NCI-H226 (cell line): ENCODE measurements at regions not wholly inside any gene's neighbourhood (a gene's known extent, or its start where the extent isn't known, plus 50 kb on each side); places are given as distances from the start of the nearest gene placed in this dataset.
"Not testable (repeated sequence)": the region's sequence is repeated elsewhere in the genome, so short reads cannot be mapped to it uniquely, and the experiment has no call there.

Source experiments
- DNase-seq: peaks from one replicate; pipeline ENCODE4 v3.0.0-alpha.2; 2015

DNA sequence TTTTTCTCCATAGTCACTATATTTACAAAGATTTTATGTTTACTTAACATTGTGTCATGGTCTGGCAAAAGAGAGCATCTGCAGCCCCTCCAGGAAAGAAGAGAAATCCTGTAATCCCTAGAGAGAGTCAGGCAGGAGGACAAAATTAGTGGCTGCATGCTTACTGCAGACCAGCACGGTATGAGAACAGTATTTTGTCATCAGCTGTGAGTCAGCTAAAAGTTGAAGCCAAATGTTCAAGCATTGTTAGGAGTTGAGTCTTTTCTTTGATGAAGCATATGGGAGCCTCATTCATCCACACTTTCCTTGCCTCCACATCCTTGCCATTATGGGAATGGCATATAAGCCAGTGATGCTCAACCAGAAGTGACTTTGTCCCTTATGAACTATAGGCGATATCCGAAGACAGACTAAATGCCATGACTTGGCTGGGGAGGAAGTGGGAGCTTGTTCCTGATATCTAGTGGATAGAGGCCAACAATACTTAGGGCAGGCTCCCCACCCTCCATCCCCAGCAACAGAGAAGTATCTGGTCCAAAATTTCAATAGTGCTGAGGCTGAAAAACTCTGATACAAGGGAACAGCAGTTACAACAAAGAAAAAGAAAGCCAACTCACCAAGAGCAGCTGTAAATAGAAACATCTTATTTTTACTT, 112.0 kb upstream of the OR5AK2 start:
- DNase-seq: peak; percentile 41

DNA sequence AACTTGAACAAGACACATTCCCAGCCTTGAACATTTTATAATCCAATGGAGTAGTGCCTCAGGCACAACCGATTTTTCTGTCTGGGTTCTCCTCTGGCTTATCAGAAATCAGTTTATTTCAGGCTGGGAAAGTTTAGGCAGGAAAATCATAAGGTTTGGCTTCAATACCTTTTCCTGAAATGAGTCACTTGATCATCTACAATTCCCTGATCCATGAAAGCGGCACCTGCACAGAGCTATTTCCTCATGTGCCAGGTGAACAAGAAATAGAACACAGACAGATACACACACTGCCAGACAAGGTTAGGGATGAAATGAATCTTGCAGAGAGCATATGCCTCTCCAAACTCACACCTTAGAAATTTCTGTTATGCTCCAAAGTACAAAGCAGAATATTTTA, 106.7 kb upstream of the OR9G4 start:
- no peak for DNase-seq

DNA sequence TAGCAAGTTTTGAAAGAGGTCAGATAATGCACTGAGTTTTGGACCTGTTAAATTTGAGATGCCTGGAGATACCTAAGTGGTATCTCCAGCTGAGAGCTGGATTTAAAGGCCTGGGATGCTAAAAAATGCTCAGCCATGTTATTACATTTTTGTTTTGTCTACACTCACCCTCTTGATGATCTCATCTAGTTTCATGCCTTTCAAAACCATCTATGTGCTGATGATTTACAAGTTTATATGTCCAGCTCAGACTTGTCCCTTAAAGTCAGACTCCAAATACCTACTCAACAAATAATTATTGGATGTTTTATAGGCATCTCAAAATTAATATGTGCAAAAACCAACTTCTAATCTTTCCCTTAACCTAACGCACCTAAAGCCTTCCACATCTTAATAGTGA, 103.6 kb upstream of the OR9G4 start:
- no peak for DNase-seq

DNA sequence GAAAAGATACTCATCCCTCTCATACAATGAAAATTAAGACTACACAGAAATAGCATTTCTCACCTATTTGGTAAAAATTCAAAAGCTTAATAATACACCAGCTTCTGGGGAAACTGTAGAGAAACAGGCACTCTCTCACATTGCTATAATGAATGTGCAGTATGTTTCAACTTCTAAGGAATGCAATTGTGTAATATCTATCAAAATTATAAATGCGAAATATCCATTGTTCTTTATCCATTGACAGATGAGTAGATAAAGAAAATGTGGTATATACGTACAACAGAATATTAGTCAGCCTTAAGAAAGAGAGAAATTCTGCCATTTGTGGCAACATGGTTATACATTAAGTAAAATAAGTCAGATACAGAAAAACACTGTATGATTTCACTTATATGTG, 101.4 kb upstream of the OR9G4 start:
- DNase-seq: no peak

DNA sequence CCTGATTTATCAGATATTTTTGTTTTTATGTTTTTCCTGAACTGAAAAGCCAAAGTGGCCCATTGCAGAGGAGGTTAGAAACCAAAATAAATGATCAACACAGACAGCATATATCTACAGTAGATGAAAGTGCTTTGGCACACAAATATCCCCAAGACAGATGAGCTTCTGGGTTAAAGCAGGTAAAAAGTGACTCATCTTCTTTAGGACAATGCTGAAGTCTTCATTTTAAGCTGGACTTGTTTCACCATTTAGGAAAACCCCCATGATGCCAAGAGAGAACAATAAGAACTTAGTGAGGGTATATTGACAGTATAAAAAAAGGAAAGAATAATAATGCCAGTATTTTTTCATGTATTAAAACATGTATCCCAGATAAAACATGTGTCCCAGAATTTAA, 100.8 kb upstream of the OR9G4 start:
- DNase-seq: no peak

DNA sequence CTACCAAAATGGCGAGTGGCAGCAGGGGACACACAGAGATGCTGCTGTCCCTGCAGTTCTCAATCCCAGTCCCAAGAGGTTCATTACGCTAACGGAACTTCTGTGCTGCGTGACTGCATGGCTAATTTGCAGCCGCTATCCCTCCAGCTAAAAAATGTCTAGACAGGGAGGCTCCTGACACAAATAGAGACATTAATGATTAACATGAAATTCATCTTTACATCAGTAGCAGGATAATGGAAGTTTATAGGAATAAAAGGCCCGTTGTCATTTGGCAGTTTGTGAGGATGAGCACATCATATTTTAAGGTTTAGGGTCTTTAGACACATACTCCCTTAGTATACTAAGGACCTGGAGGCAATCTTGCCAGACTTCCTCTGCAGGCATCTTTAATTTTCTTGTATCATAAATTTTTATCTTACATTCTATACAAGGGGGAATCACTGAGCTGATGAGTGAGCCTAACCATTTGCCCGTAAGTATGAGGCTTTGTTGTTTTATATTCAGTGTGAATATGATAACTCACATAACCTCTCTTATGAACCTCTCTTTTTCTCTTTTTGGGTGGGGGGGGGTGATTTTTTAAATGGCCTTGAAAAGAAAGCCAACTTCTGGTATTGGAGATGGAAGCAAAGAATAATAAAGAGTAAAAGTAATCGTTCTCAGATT, 99.8 kb upstream of the OR9G4 start:
- DNase-seq: no peak

DNA sequence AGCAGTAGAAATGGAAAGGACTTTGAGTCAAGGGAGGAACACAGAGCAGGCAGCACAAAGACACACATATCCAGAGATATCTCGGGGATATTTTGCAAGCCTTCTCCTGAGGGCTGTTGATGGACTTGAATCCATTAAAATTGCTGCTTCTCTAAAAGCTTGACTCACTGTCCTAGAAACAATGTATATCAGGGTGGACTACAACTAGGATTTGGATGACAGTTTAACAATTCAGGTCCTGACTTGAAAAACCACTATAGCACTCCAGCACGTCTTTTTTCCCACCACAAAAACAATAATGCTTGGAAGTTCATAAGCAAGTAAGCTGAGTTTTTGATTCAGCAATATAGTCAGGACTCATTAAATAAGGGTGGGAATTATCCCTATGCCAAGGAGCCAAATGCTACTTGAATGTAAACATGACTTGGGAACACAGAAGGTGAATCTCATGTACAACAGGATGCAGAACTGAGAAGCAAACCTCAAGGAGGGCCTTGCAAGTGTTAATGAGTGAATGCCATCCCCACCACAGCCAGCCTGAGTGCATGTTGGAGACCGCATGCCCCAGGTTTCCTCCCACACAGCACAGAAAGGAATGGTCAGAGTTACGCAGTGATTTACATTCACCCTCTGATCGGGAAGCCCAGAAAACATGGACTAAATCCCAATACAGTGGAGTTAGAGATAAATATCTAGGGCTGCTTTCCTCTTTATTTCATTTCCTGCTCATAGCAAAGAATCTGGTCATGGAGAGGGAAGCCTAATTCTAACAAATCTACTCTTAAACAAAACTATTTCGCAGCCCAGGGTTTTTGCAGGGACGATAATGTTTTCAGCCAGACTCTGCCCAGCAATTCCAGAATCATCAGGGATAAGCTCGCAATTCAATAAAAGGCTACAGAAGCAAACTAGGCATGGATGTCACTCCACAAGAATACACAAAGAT, 98.4 kb upstream of the OR9G4 start:
- peak; percentile 29 for DNase-seq

DNA sequence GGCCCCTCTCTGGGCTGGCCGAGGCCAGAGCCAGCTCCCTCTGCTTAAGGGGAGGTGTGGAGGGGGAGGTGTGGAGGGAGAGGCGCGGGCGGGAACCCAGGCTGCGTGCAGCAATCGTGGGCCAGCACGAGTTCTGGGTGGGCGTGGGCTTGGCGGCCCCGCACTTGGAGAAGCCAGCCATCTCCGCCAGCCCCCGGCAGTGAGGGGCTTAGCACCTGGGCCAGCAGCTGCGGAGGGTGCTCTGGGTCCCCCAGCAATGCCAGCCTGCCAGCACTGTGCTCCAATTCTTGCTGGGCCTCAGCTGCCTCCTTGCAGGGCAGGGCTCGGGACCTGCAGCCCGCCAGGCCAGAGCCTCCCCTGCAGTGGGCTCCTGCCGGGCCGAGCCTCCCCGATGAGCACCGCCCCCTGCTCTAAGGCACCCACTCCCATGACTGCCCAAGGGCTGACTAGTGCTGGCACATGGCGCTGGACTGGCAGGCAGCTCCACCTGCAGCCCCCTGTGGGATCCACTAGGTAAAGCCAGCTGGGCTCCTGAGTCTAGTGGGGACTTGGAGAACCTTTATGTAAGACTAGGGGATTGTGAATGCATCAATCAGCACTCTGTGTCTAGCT, 96.7 kb upstream of the OR9G4 start:
- DNase-seq: no peak

DNA sequence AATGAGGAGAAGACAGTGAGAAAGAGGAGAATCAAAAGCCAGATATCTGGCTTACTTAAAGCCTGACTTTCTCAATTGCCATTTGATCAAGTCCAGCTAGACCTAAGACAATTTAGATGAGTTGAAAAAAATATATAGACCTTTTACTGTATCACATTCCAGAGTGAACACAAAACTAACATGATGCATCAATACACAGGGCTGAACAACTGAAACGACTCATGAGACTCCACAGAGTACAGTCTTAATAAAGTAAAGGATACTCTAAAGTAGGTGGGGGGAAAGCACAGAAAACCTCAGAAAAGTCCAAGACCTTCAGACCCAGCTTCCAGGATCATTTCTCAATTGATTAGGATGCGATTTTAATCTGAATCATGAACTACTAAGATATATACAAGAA, 95.3 kb upstream of the OR9G4 start:
- DNase-seq: no peak

DNA sequence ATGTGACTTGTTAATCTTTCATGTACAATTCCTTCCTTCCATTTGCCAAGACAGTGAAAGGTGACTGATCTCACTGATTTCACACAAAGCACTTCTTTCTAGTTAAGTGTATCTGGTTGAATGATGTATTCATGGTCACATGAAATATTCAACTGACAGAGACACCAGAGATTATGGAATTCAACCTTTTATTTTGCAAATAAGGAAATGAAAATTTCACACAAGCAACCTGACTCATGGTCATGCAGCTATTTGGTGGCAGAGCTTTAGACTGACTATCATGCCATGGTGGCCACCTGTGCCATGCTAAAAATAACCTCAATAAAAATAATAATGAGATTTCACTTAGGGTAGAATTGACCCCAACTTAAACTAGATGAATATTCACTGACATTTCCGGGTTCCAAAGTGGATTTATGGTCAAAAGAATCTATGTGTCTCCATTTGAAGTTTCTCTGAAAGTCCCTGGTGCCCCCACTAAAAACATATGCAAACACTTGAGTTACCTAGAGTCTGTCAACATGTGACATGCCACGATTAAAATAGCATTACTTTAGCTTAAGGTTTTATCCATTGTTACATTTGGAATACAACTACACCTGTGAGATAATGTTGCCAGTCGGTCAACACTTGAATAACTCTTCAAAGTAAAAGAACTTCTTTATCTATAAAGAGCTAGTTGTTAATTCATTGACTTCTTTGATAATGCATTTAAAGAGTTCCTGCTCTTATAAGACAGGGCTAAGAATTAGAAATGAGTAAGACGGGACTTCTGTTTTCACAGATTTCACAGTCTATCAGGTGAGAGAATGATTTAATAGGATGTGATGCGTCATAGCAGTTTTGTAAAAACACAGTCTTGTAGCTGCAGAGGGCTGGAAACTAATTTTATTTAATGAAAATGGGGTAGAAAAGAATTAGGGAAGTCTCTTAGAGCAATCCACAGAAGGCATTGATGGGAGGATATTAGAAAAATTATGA, 94.6 kb upstream of the OR9G4 start:
- no peak for DNase-seq

DNA sequence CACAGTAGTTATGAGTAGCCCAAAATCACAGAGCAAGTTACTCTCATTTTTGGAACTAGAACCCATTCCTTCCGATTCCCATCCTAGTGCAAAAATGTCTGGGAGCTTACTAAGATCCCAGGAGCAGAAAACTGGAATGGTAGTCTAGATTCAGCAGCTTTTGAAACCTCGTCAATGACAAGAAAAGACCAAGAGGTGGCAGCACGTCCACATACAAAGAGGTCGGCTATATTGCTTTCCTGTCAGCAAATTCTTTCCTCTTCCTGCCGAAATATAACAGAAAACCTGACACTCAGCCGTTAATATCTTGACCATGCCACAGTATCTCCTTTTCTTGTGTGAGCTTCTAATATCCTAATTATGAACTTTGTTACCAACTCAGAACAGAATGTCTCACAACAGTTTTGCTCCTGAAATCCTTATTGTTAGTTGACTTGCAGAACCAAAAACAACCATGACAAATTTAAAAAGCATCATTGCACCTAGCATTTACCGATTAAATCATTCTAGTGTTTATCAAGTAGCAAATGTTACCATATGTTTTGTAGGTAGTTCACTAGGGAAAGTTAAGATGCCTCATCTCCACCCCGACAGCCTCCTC, 92.8 kb upstream of the OR9G4 start:
- DNase-seq: peak; percentile 45

DNA sequence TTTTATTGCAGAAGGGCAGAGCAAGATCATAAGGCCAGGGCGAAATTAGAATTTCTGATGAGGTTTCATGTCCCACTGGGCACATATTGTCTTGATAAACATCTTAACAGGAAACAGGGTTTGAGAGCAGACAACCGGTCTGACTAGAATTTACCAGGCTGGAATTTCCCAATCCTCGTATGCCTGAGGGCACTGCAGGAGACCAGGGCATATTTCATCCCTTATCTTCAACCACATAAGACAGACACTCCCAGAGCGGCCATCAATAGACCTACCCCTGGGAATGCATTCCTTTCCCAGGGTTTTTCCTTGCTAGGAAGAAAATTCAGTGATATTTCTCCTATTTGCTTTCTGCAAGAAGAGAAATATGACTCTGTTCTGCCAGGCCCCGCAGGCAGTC, 78.9 kb upstream of the OR9G4 start:
- not testable (repeated sequence) for DNase-seq

DNA sequence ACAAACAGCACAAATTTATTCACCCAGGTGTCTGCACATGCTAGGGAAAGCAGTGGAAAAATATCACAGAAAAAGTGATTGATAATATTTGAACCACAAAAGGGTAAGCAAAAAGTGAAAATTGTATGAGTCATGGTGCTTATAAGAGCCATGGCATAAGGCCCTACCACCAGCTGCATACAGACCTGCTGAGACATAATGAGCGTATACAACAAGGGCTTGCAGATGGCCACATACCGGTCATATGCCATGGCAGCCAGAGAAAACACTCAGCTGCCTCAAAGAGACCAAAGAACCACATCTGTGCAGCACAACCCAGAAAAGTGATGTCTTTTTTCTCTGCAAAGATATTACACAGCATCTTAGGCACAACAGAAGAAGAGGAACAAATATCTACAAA, 71.4 kb upstream of the OR9G4 start:
- no peak for DNase-seq

DNA sequence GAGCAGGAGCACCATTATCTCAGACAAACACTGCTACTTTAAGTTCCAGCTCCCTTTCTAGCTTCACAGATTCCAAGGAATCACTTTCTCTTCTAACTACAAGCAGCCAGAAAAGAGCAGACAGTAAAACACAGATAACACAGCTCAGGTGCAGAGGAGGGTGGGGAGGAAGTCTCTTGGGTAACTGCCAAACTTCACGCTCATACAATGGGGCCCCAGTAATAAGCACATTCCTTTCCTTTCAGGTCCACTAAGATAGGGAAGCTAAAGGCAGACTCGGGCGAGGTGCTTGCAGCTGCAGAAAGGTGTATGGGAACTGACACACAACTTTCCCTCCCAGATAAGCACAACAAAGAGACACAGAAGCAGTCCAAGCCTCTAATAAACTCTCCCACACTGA, 69.2 kb upstream of the OR9G4 start:
- DNase-seq: no peak

DNA sequence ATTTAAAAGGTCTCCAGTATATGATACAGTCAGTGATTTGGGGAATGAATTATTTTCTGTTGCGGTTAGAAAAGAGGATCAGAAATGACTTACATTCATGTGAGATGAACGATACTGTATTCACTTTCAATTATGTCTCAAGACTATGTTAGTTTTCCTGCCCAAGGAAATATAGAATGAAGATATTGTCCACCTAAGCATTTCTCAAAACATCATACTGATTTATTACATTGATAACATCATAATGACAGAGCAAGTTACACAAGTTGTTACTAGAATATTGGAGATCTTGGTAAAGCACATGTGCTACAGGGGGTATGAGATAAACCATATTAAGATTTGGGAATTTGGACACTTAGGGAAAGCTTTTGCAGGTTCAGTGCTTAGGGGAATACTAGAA, 67.8 kb upstream of the OR9G4 start:
- DNase-seq: no peak

DNA sequence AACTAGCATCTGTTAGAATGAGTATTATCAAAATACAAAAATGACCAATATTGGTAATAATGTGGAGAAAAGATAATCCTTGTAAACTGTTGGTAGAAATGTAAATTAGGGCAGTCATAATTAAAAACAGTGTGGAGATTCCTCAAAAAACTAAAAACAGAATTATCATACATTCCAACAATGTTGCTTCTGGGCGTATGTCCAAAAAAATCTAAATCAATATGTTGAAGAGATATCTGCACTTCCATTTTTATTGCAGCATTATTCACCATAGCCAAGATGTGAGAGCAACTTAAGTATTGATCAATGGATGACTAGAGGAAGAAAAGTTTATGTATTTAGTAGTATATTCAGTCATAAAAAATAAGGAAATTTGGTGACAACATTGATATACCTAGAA, 59.8 kb upstream of the OR9G4 start:
- DNase-seq: no peak

DNA sequence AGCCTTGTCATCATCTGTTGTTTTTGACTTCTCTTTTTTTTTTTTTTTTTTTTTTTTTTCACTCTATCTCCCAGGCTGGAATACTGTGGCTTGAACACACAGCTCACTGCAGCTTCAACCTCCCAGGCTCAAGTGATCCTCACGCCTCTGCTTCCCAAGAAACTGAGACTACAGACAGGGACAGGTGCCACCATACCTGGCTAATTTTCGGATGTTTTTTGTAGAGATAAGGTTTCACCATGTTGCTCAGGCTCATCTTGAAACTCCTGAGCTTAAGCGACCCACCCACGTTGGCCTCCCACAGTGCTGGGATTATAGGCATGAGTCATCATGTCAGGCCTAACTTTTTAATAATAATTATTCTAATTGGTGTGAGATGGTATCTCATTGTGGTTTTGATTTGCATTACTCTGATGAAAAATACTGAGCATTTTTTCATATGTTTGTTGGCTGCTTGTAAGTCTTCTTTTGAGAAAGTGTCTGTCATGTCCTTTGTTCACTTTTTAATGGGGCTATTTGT, 51.3 kb upstream of the OR9G4 start:
- DNase-seq: no peak
